Occipital lobe (tissue), 1 donor: ENCODE measurements at regions not wholly inside any gene's neighbourhood (a gene's known extent, or its start where the extent isn't known, plus 50 kb on each side); places are given as distances from the start of the nearest gene placed in this dataset.
"Not testable (repeated sequence)": the region's sequence is repeated elsewhere in the genome, so short reads cannot be mapped to it uniquely, and the experiment has no call there.

Experiments used
- DNase-seq: peaks from one replicate; lab custom pipeline; 2025; lab: John Stamatoyannopoulos, UW

DNA sequence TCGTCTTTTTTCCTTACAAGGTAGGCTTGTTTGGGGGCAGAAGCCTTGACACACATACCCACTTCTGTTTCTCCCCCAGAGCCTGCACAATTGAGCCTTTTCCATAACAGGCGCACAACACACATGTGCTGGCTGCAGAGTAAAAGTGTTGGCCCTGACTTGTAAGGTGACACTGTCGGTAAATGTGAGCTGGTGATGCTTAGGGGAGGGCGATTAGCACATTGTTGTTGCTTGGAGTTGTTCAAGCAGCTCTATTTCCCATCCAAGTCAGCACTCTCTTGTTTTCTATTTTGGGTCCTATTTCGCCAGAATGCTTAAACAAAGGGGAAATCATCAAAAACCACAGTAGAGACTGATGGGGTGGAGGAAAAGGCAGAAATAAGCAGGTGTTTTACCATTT lies 51.9 kb upstream of the PTPRJ start:
- no peak for DNase-seq

GRCh38 chr11:47924184-47924691 lies 56.1 kb upstream of the PTPRJ start:
- no peak for DNase-seq

DNA sequence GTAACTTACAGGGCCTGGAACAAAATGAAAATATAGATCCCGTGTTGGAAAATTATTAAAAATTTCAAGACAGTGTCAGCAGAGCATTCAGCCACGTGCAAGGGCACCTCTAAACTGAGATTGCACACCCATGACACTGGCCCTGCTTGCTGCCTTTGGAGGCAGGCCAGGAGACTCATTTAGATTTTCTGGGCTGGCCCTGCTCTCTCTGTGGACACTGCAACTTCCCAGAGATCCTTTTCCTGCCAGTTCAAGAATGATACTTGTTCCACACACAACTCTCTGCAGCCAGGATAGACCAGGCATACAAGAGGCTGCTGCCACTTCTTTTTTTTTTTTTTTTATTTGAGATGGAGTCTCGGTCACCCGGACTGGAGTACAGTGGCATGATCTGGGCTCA lies 56.7 kb upstream of the PTPRJ start:
- no peak for DNase-seq

DNA sequence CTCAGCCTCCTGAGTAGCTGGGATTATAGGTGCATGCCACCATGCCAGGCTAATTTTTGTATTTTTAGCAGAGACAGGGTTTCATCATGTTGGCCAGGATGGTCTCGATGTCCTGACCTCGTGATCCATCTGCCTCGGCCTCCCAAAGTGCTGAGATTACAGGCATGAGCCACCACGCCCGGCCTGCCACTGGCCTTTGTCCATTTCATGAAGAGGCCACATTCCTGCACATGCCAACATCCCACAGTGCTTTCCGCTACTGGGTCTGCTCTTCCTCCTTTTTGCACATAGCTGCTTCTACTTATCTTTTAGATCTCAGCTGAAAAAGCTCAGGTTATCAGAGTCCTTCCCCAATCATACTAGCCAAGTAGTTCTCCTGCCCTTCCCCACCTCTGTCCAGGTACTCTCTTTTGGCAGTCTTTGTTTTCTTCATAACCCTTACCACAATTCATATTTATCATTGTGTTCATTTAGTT lies 59.2 kb upstream of the PTPRJ start:
- DNase-seq, result not testable (repeated sequence)

- no peak for DNase-seq
Observed at GRCh38 chr11:47918882-47919495, 61.4 kb upstream of the PTPRJ start.

- no peak for DNase-seq
Observed at GRCh38 chr11:47918370-47918690, 62.0 kb upstream of the PTPRJ start.

- DNase-seq, result no peak
Observed at GRCh38 chr11:47917599-47918369, 62.6 kb upstream of the PTPRJ start.

DNA sequence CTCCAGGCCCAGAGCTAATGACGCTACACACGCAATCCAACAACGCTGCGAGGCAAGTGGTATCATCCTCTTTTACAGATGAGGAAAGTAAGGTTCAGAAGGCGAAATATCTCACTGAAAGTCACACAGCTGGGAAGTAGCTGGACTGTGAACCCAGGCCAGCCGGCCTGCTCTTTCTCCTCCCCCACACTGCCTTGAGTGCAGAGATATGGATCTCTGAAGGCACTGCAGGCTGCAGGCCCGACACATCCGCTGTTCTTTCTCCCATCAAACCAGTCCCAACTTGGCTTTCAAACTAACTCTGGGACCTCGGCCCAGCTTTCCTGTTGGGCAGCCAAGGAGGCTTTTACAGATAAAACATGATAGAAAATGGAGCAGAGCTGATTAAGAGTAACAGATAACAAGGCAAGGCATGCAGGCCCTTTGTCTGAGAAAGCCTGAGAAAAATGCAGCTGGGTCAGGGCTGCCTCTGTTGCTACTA lies 64.0 kb upstream of the PTPRJ start:
- DNase-seq, result peak; percentile 5

GRCh38 chr11:47915783-47916182 lies 64.6 kb upstream of the PTPRJ start:
- DNase-seq, result no peak

DNA sequence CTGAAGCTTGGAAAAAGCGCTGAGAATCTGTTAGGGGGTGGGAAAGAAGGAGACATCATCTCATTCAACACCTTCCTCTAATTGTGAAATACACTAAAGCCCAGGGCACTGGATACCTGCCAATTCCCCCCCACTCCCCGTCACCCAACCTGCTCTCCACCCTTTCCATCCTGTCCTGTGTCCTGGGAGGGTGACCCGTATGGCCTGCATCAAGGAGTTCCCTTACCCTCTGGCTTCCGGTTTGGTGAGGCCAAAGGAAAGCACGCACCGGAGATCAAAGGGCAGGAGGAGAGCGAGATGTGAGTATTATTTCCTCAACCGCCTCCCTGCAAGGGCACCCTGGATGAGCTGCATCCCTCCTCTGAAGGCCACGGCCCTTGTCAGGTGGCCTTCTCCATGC lies 65.0 kb upstream of the PTPRJ start:
- no peak for DNase-seq

- no peak for DNase-seq
Observed at GRCh38 chr11:47914743-47915142, 65.6 kb upstream of the PTPRJ start.

GRCh38 chr11:47913529-47914244 lies 65.5 kb upstream of the NUP160 start:
- no peak for DNase-seq

DNA sequence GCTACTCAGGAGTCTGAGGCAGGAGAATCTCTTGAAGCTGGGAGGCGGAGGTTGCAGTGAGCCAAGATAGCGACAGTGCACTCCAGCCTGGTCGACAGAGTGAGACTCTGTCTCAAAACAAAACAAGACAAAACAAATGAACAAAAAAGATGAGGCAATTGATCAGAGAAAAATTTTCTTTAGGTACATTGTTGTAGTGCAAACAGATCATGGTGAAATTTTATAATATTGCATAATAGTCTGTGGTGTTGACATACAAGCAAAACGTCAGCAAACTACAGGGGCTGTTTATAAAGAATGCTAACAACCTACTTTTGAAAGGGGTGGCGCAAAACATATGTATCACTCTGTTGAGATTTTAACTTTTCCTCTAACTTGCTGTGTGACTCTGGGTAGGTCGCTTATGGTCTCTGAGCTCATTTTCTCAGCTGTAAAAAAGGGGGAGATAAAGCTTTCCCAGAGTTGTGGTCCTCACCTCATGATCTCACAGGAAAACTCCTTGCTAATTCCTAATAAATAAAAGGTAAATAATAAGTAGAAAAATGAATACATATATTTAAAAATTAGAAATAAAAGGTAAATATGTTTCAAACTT lies 64.8 kb upstream of the NUP160 start:
- no peak for DNase-seq

- DNase-seq, result no peak
Observed at GRCh38 chr11:47911149-47911548, 63.0 kb upstream of the NUP160 start.

- no peak for DNase-seq
Observed at GRCh38 chr11:47908198-47908597, 60.0 kb upstream of the NUP160 start.

DNA sequence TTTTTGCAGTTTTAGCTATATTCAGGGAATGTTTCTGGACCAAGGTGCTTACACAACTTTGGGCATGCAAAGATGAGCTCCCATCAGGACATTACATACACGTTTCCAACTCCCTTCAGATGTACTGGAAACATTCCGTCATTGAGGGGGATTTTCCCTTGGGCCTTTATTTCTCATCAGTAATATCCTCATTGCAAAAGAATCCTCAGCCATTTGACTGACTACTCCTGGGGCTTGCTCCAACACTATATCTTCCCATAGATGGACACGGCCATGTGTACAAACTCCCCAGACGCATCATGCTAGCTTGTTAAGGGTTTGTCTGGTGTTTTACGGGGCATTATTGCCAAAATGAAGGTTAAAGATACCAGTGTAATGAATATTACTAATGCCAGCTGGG lies 59.3 kb upstream of the NUP160 start:
- DNase-seq, result no peak

GRCh38 chr11:47906066-47906465 lies 57.9 kb upstream of the NUP160 start:
- no peak for DNase-seq

DNA sequence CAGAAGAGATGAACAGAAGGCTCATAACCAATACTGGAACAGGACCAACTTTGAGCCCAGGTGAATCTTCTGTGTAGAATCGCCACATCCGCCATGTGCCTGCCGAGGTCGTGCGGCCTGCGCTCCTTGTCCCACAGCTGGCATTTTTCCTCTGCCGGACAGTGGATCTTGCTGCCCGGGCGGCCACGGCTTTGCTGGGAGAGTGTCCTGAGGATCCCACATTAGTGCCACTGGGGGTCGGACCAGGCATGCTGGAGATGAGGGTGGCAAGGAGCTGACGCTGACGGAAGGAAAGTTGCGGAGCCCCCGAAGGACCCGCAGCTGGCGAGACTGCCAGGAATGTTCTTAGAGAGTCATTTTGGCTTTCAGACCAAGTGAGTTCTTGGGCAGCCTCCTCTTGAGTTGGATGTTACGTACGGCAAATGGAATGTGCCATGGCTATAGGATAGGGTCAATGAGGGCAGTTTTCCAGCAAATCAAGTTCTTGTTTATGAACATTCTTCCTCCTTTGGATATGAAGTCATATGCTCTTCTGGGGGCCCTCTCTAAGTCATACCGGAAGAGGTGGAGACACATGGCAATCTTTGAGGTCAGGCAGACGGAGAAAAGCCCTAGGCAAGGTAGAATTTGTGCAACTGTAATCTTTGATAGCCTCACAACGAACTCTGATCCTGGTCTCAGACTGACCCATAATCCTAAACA lies 57.4 kb upstream of the NUP160 start:
- DNase-seq, result no peak

DNA sequence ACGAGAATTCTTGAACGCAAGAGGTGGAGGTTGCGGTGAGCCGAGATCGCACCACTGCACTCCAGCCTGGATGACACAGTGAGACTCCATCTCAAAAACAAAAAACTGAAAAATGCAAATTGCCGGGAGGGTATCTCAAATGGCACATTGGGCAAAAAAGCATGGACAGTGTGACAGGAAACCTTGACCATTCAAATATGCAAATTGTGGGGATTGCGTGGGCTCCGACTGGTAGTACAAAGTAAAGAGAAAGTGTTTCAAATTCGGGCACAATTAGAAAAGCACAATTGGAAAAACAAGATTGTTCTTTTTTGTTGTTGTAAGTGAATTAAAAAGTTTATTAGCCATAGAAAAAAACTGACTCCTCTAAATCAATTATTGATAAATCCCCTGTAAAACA lies 56.7 kb upstream of the NUP160 start:
- DNase-seq, result no peak

DNA sequence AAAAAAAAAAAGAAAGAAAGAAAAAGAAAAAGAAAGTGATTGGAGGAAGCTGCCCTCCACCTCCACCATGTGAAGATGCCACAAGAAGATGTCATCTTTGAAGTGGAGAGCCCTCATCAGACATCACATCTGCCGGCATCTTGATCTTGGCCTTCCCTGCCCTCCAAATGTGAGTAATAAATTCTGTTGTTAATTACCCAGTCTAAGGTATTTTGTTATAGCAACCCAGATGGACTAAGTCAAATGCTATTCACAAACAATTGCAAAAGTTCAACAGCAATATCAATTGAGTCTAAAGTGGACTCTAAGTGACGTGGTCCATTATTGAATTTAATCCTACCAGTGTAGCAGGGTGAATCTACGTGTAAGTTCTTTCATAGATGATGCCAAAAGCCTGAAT lies 55.9 kb upstream of the NUP160 start:
- no peak for DNase-seq

DNA sequence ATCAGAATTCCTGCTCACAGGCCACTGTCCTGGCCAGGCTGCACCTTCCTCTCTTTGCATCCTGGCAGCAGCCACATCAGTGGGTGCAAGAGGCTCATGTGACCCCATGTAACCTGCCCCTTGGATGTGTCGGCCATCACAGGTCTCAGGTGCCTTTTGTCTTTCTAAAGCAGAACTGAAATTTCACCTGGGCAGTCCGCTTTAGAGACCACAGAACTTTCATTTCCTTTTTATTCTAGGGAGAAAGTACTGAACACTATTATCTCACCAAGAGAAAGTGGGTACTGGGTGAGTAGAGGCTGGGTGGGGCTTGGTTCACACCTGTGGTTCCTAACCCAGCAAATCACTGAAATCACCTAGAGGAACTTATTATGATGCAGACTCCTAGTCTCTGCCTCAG lies 51.7 kb upstream of the NUP160 start:
- no peak for DNase-seq
